Upper lobe of left lung (tissue), 6 donors: ENCODE measurements at regions not wholly inside any gene's neighbourhood (a gene's known extent, or its start where the extent isn't known, plus 50 kb on each side); places are given as distances from the start of the nearest gene placed in this dataset.

Source experiments
- ATAC-seq, 2 donors: fragments of 200-7000 bp; cut with Tn5 transposase; one replicate each; pipeline ENCODE4 v1.9.1; 2022; ENCODE audit warnings: mild to moderate bottlenecking in 2 of 2, moderate library complexity in 2 of 2; ENCODE audit not compliant: low FRiP score in 2 of 2
- DNase-seq, 2 donors: peaks; one replicate each; pipeline ENCODE4 v3.0.0-alpha.2; 2019 to 2020
- H3K27ac ChIP-seq, 4 donors: fragments of 200-600 bp; sonication (generic); one replicate each; pipeline ENCODE4 v1.5.1; 2016 to 2019
- H3K27me3 ChIP-seq, 4 donors: fragments of 200-600 bp; sonication (generic); one replicate each; pipeline ENCODE4 v1.5.1; 2017 to 2019
- H3K36me3 ChIP-seq, 4 donors: fragments of 200-600 bp; sonication (generic); one replicate each; pipeline ENCODE4 v1.5.1; 2016 to 2019
- H3K4me1 ChIP-seq, 4 donors: fragments of 200-600 bp; sonication (generic); one replicate each; pipeline ENCODE4 v1.5.1; 2018 to 2019
- H3K4me3 ChIP-seq, 4 donors: fragments of 200-600 bp; sonication (generic); one replicate each; pipeline ENCODE4 v1.5.1; 2017 to 2019; ENCODE audit warnings: mild to moderate bottlenecking in 2 of 4, moderate library complexity in 1 of 4
- H3K9me3 ChIP-seq, 4 donors: fragments of 200-600 bp; sonication (generic); one replicate each; pipeline ENCODE4 v1.5.1; 2018 to 2019
- CTCF ChIP-seq, 6 experiments: fragments of 450-650 bp in 4 of 6; fragments of 200-600 bp in 2 of 6; sonication (generic) in 2 of 6; IDR thresholded peaks; one replicate each; pipeline ENCODE4 v1.5.1; 2016 to 2019; ENCODE audit warnings: antibody characterized with exemption in 6 of 6
- EP300 ChIP-seq, 4 donors: sonication (generic); formaldehyde crosslinking; IDR thresholded peaks; one replicate each; pipeline ENCODE4 v1.5.1; 2017; ENCODE audit warnings: antibody characterized with exemption in 4 of 4, control low read depth in 2 of 4
- POLR2A ChIP-seq, 4 donors: fragments of 450-650 bp; IDR thresholded peaks; one replicate each; pipeline ENCODE4 v1.5.1; 2016 to 2017; ENCODE audit warnings: antibody characterized with exemption in 4 of 4, mild to moderate bottlenecking in 2 of 4
- POLR2AphosphoS5 ChIP-seq, 2 donors: sonication (generic); formaldehyde crosslinking; IDR thresholded peaks; one replicate each; pipeline ENCODE4 v1.5.1; 2017; ENCODE audit warnings: antibody characterized with exemption in 2 of 2
- WGBS, 2 donors: methylation state at CpG; one replicate each; pipeline ENCODE4 v1.1.5; 2017 to 2018; 5-methylcytosine and 5-hydroxymethylcytosine counted together
- donor health status: DM: no; HTN: no; CAD: no; lungs with moderate emphysema.
- donor health status: DM: no; HTN: yes; CAD: no; lungs with severe emphysema.

- no peak for DNase-seq
- Histone ChIP-seq H3K4me1 (peaks cover 0 to 5% (median 0%) of the 10 kb centered on the region in 4 donors), H3K27me3 (no peaks in the 10 kb centered on the region), H3K4me3 (no peak overlapping the region), H3K36me3 (no peaks in the 10 kb centered on the region), H3K9me3 (no peaks in the 10 kb centered on the region), H3K27ac (no peak overlapping the region)
- 63 to 70% methylated on average over 7 of the region's 7 CpGs for WGBS, 2 donors
- no peak for ATAC-seq
- TF ChIP-seq POLR2AphosphoS5 (IDR thresholded peaks at IDR 0.05): no peak
- TF ChIP-seq EP300 (IDR thresholded peaks at IDR 0.05): no peak
- no peak for TF ChIP-seq POLR2A (IDR thresholded peaks at IDR 0.05)
- TF ChIP-seq CTCF (IDR thresholded peaks at IDR 0.05): no peak
Observed at GRCh38 chr20:56855708-56856107, 226.6 kb downstream of the TFAP2C start.

- no peaks in the 10 kb centered on the region for H3K36me3 ChIP-seq
- no peaks in the 10 kb centered on the region for H3K9me3 ChIP-seq
- ATAC-seq (no peak), DNase-seq (no peak)
- no peak overlapping the region for H3K27ac ChIP-seq
- no peak overlapping the region for H3K4me3 ChIP-seq
- 72 to 82% methylated on average over 5 to 8 of the region's 8 CpGs for WGBS, 2 donors
- no peaks in the 10 kb centered on the region for H3K27me3 ChIP-seq
- TF ChIP-seq POLR2AphosphoS5 (IDR thresholded peaks at IDR 0.05) (no peak), CTCF (IDR thresholded peaks at IDR 0.05) (no peak), EP300 (IDR thresholded peaks at IDR 0.05) (no peak), POLR2A (IDR thresholded peaks at IDR 0.05) (no peak)
- peaks cover 0 to 5% (median 0%) of the 10 kb centered on the region in 4 donors for H3K4me1 ChIP-seq
Observed at GRCh38 chr20:56857950-56858349, 228.8 kb downstream of the TFAP2C start.

GRCh38 chr20:56859039-56859800, 230.1 kb downstream of the TFAP2C start:
- H3K27ac ChIP-seq: no peak overlapping the region
- 50 to 59% methylated on average over 13 of the region's 13 CpGs for WGBS, 2 donors
- peak in 1 of 2 donors; percentile 12 for ATAC-seq
- TF ChIP-seq CTCF (IDR thresholded peaks at IDR 0.05) (no peak), POLR2AphosphoS5 (IDR thresholded peaks at IDR 0.05) (no peak), POLR2A (IDR thresholded peaks at IDR 0.05) (no peak), EP300 (IDR thresholded peaks at IDR 0.05) (no peak)
- peaks cover 0 to 5% (median 0%) of the 10 kb centered on the region in 4 donors for H3K4me1 ChIP-seq
- no peaks in the 10 kb centered on the region for H3K27me3 ChIP-seq
- no peak for DNase-seq
- H3K36me3 ChIP-seq: no peaks in the 10 kb centered on the region
- H3K9me3 ChIP-seq: no peaks in the 10 kb centered on the region
- no peak overlapping the region for H3K4me3 ChIP-seq

- no peak for TF ChIP-seq POLR2AphosphoS5 (IDR thresholded peaks at IDR 0.05)
- TF ChIP-seq EP300 (IDR thresholded peaks at IDR 0.05): no peak
- no peak for TF ChIP-seq POLR2A (IDR thresholded peaks at IDR 0.05)
- no peak for TF ChIP-seq CTCF (IDR thresholded peaks at IDR 0.05)
- H3K27ac ChIP-seq: no peak overlapping the region
- DNase-seq: no peak
- H3K9me3 ChIP-seq: no peaks in the 10 kb centered on the region
- WGBS, 2 donors: 0 to 17% methylated on average over 4 to 9 of the region's 10 CpGs
- no peaks in the 10 kb centered on the region for H3K36me3 ChIP-seq
- H3K4me1 ChIP-seq: peaks cover 0 to 5% (median 0%) of the 10 kb centered on the region in 4 donors
- no peaks in the 10 kb centered on the region for H3K27me3 ChIP-seq
- peak in 1 of 2 donors; percentile 14 for ATAC-seq
- no peak overlapping the region for H3K4me3 ChIP-seq
Observed at GRCh38 chr20:56859801-56860261, 230.7 kb downstream of the TFAP2C start.

GRCh38 chr20:56860413-56860812, 231.3 kb downstream of the TFAP2C start:
- Histone ChIP-seq H3K36me3 (no peaks in the 10 kb centered on the region), H3K9me3 (no peaks in the 10 kb centered on the region), H3K4me1 (peaks cover 0 to 5% (median 0%) of the 10 kb centered on the region in 4 donors), H3K4me3 (no peak overlapping the region), H3K27me3 (no peaks in the 10 kb centered on the region), H3K27ac (no peak overlapping the region)
- WGBS, 2 donors: 49 to 57% methylated on average over 5 of the region's 5 CpGs
- ATAC-seq (no peak), DNase-seq (no peak)
- TF ChIP-seq CTCF (IDR thresholded peaks at IDR 0.05) (no peak), EP300 (IDR thresholded peaks at IDR 0.05) (no peak), POLR2A (IDR thresholded peaks at IDR 0.05) (no peak), POLR2AphosphoS5 (IDR thresholded peaks at IDR 0.05) (no peak)
